RWPE2 (cell line): ENCODE measurements at regions not wholly inside any gene's neighbourhood (a gene's known extent, or its start where the extent isn't known, plus 50 kb on each side); places are given as distances from the start of the nearest gene placed in this dataset.
A peak's percentile ranks its signal among the peaks of the same experiment; 100 is the strongest.
"Not testable (repeated sequence)": the region's sequence is repeated elsewhere in the genome, so short reads cannot be mapped to it uniquely, and the experiment has no call there.

ENCODE experiments used
- ATAC-seq: fragments of 200-7000 bp; cut with Tn5 transposase; 3 replicates; pipeline ENCODE4 v1.9.1; 2021; ENCODE audit warnings: low read depth
- DNase-seq: peaks from one replicate; pipeline ENCODE4 v3.0.0-alpha.2; 2020; ENCODE audit warnings: low spot score
- H3K27ac ChIP-seq: fragments of 450-650 bp; 2 replicates; pipeline ENCODE4 v1.5.1; 2017; ENCODE audit warnings: mild to moderate bottlenecking; ENCODE audit not compliant: poor library complexity, severe bottlenecking
- H3K27me3 ChIP-seq: fragments of 250-450 bp; sonication (Bioruptor Pico); 2 replicates; pipeline ENCODE4 v1.5.1; 2021; ENCODE audit warnings: mild to moderate bottlenecking, moderate library complexity; ENCODE audit not compliant: insufficient read depth, poor library complexity, severe bottlenecking
- H3K36me3 ChIP-seq: fragments of 250-450 bp; sonication (Bioruptor Pico); 2 replicates; pipeline ENCODE4 v1.5.1; 2020; ENCODE audit warnings: low read depth, mild to moderate bottlenecking, moderate library complexity
- H3K4me1 ChIP-seq: fragments of 250-450 bp; sonication (Bioruptor Pico); 2 replicates; pipeline ENCODE4 v1.5.1; 2021; ENCODE audit warnings: mild to moderate bottlenecking, moderate library complexity; ENCODE audit not compliant: insufficient read depth, poor library complexity, severe bottlenecking
- H3K4me3 ChIP-seq: fragments of 250-450 bp; sonication (Bioruptor Pico); 2 replicates; pipeline ENCODE4 v1.5.1; 2021; ENCODE audit warnings: mild to moderate bottlenecking, moderate library complexity; ENCODE audit not compliant: severe bottlenecking
- H3K9me3 ChIP-seq: fragments of 250-450 bp; sonication (Bioruptor Pico); 2 replicates; pipeline ENCODE4 v1.5.1; 2021; ENCODE audit warnings: mild to moderate bottlenecking, moderate library complexity; ENCODE audit not compliant: severe bottlenecking
- CTCF ChIP-seq: fragments of 450-650 bp; IDR thresholded peaks from one replicate; pipeline ENCODE4 v1.5.1; 2017; ENCODE audit warnings: mild to moderate bottlenecking, moderate library complexity; ENCODE audit not compliant: poor library complexity, severe bottlenecking

GRCh38 chr15:32276200-32276830 lies 126.8 kb downstream of the GOLGA8K start:
- peak; percentile 93 for ATAC-seq
- not testable (repeated sequence) for H3K27me3 ChIP-seq, H3K9me3 ChIP-seq, H3K4me3 ChIP-seq, H3K27ac ChIP-seq, DNase-seq, H3K4me1 ChIP-seq, H3K36me3 ChIP-seq

- DNase-seq, H3K9me3 ChIP-seq: not testable (repeated sequence)
Measured at GRCh38 chr15:32253958-32254357, 149.1 kb downstream of the GOLGA8K start.

GRCh38 chr15:32249207-32249606 lies 153.9 kb downstream of the GOLGA8K start:
- ATAC-seq: peak; percentile 39; the same call in 2 of the 3 replicates
- H3K27ac ChIP-seq, H3K4me1 ChIP-seq, H3K27me3 ChIP-seq, H3K36me3 ChIP-seq, H3K9me3 ChIP-seq, H3K4me3 ChIP-seq: not testable (repeated sequence)
- DNase-seq: peak; percentile 48

More at GRCh38 chr15:32253958-32254357, 149.1 kb downstream of the GOLGA8K start:
- not testable (repeated sequence) for ATAC-seq, H3K36me3 ChIP-seq, H3K27ac ChIP-seq, H3K4me1 ChIP-seq, H3K27me3 ChIP-seq, H3K4me3 ChIP-seq

GRCh38 chr15:32243727-32244126 lies 159.4 kb downstream of the GOLGA8K start:
- not testable (repeated sequence) for H3K27me3 ChIP-seq, DNase-seq, H3K4me3 ChIP-seq, H3K9me3 ChIP-seq, H3K4me1 ChIP-seq, H3K27ac ChIP-seq, H3K36me3 ChIP-seq
- peak; percentile 11; the same call in 1 of the 3 replicates for ATAC-seq

GRCh38 chr15:32242780-32243528 lies 160.1 kb downstream of the GOLGA8K start:
- not testable (repeated sequence) for H3K9me3 ChIP-seq, H3K36me3 ChIP-seq, H3K27me3 ChIP-seq, H3K4me1 ChIP-seq, H3K4me3 ChIP-seq, ATAC-seq, H3K27ac ChIP-seq
- DNase-seq: peak; percentile 30

GRCh38 chr15:32227410-32228114 lies 175.5 kb downstream of the GOLGA8K start:
- not testable (repeated sequence) for ATAC-seq, H3K4me3 ChIP-seq, H3K27ac ChIP-seq, H3K9me3 ChIP-seq, H3K27me3 ChIP-seq, DNase-seq, H3K36me3 ChIP-seq, H3K4me1 ChIP-seq

- Histone ChIP-seq H3K4me3 (no peak overlapping the region), H3K4me1 (no peaks in the 10 kb centered on the region), H3K36me3 (no peaks in the 10 kb centered on the region), H3K9me3 (no peaks in the 10 kb centered on the region), H3K27me3 (peaks cover 5% of the 10 kb centered on the region), H3K27ac (no peak overlapping the region)
- DNase-seq (no peak), ATAC-seq (no peak)
- TF ChIP-seq CTCF: no peak
Measured at GRCh38 chr15:32222716-32223115, 180.4 kb downstream of the GOLGA8K start.
